ENCODE measurements at regions not wholly inside any gene's neighbourhood (a gene's known extent, or its start where the extent isn't known, plus 50 kb on each side); places are given as distances from the start of the nearest gene placed in this dataset.

- no peaks in the 10 kb centered on the region for H3K27me3 ChIP-seq (ENCODE audit: control insufficient read depth in 1 of 2, insufficient read depth in 2 of 2, low read length in 2 of 2)
- no peaks in the 10 kb centered on the region for H3K36me3 ChIP-seq (ENCODE audit: control insufficient read depth in 2 of 2, insufficient read depth in 2 of 2, low read length in 2 of 2)
- no peak overlapping the region for H3K27ac ChIP-seq (ENCODE audit: low read length)
- no peaks in the 10 kb centered on the region for H3K9me3 ChIP-seq (ENCODE audit: control insufficient read depth in 2 of 2, low read length in 2 of 2)
- no peaks in the 10 kb centered on the region for H3K4me1 ChIP-seq (ENCODE audit: control insufficient read depth, insufficient read depth, low read length)
- no peak overlapping the region for H3K4me3 ChIP-seq (ENCODE audit: low read length in 2 of 2)
- H3K9ac ChIP-seq (ENCODE audit: low read length in 2 of 2) = no peak overlapping the region
These were observed 1624.2 kb downstream of the SUCLG1 start for GRCh38 chr2:82834893-82835292.

GRCh38 chr2:82827426-82827825 lies 1631.7 kb downstream of the SUCLG1 start:
- H3K36me3 ChIP-seq (ENCODE audit: control insufficient read depth in 2 of 2, insufficient read depth in 2 of 2, low read length in 2 of 2) = no peaks in the 10 kb centered on the region
- no peak overlapping the region for H3K27ac ChIP-seq (ENCODE audit: low read length)
- H3K4me3 ChIP-seq (ENCODE audit: low read length in 2 of 2) = no peak overlapping the region
- no peak overlapping the region for H3K9ac ChIP-seq (ENCODE audit: low read length in 2 of 2)
- no peaks in the 10 kb centered on the region for H3K9me3 ChIP-seq (ENCODE audit: control insufficient read depth in 2 of 2, low read length in 2 of 2)
- no peaks in the 10 kb centered on the region for H3K4me1 ChIP-seq (ENCODE audit: control insufficient read depth, insufficient read depth, low read length)
- H3K27me3 ChIP-seq (ENCODE audit: control insufficient read depth in 1 of 2, insufficient read depth in 2 of 2, low read length in 2 of 2) = no peaks in the 10 kb centered on the region

- H3K4me3 ChIP-seq (ENCODE audit: low read length in 2 of 2) = no peak overlapping the region
- H3K9ac ChIP-seq (ENCODE audit: low read length in 2 of 2) = no peak overlapping the region
These were observed 1632.6 kb downstream of the SUCLG1 start for GRCh38 chr2:82826437-82826836.

GRCh38 chr2:82825410-82826090 lies 1633.5 kb downstream of the SUCLG1 start:
- Histone ChIP-seq H3K4me3 (ENCODE audit: low read length in 2 of 2) (no peak overlapping the region), H3K9me3 (ENCODE audit: control insufficient read depth in 2 of 2, low read length in 2 of 2) (no peaks in the 10 kb centered on the region), H3K36me3 (ENCODE audit: control insufficient read depth in 2 of 2, insufficient read depth in 2 of 2, low read length in 2 of 2) (no peaks in the 10 kb centered on the region), H3K27me3 (ENCODE audit: control insufficient read depth in 1 of 2, insufficient read depth in 2 of 2, low read length in 2 of 2) (no peaks in the 10 kb centered on the region), H3K4me1 (ENCODE audit: control insufficient read depth, insufficient read depth, low read length) (no peaks in the 10 kb centered on the region), H3K9ac (ENCODE audit: low read length in 2 of 2) (no peak overlapping the region), H3K27ac (ENCODE audit: low read length) (no peak overlapping the region)

More at GRCh38 chr2:82826437-82826836, 1632.6 kb downstream of the SUCLG1 start:
- Histone ChIP-seq H3K36me3 (ENCODE audit: control insufficient read depth in 2 of 2, insufficient read depth in 2 of 2, low read length in 2 of 2) (no peaks in the 10 kb centered on the region), H3K27me3 (ENCODE audit: control insufficient read depth in 1 of 2, insufficient read depth in 2 of 2, low read length in 2 of 2) (no peaks in the 10 kb centered on the region), H3K9me3 (ENCODE audit: control insufficient read depth in 2 of 2, low read length in 2 of 2) (no peaks in the 10 kb centered on the region), H3K27ac (ENCODE audit: low read length) (no peak overlapping the region), H3K4me1 (ENCODE audit: control insufficient read depth, insufficient read depth, low read length) (no peaks in the 10 kb centered on the region)

GRCh38 chr2:82823892-82824291 lies 1635.2 kb downstream of the SUCLG1 start:
- Histone ChIP-seq H3K4me1 (ENCODE audit: control insufficient read depth, insufficient read depth, low read length) (no peaks in the 10 kb centered on the region), H3K36me3 (ENCODE audit: control insufficient read depth in 2 of 2, insufficient read depth in 2 of 2, low read length in 2 of 2) (no peaks in the 10 kb centered on the region), H3K4me3 (ENCODE audit: low read length in 2 of 2) (no peak overlapping the region), H3K27ac (ENCODE audit: low read length) (no peak overlapping the region), H3K27me3 (ENCODE audit: control insufficient read depth in 1 of 2, insufficient read depth in 2 of 2, low read length in 2 of 2) (no peaks in the 10 kb centered on the region), H3K9ac (ENCODE audit: low read length in 2 of 2) (no peak overlapping the region), H3K9me3 (ENCODE audit: control insufficient read depth in 2 of 2, low read length in 2 of 2) (no peaks in the 10 kb centered on the region)

GRCh38 chr2:82819951-82820350 lies 1639.1 kb downstream of the SUCLG1 start:
- no peak overlapping the region for H3K27ac ChIP-seq (ENCODE audit: low read length)

GRCh38 chr2:82814146-82814545 lies 1644.9 kb downstream of the SUCLG1 start:
- Histone ChIP-seq H3K27me3 (ENCODE audit: control insufficient read depth in 1 of 2, insufficient read depth in 2 of 2, low read length in 2 of 2) (no peaks in the 10 kb centered on the region), H3K4me3 (ENCODE audit: low read length in 2 of 2) (no peak overlapping the region), H3K9me3 (ENCODE audit: control insufficient read depth in 2 of 2, low read length in 2 of 2) (no peaks in the 10 kb centered on the region), H3K9ac (ENCODE audit: low read length in 2 of 2) (no peak overlapping the region), H3K36me3 (ENCODE audit: control insufficient read depth in 2 of 2, insufficient read depth in 2 of 2, low read length in 2 of 2) (no peaks in the 10 kb centered on the region), H3K4me1 (ENCODE audit: control insufficient read depth, insufficient read depth, low read length) (no peaks in the 10 kb centered on the region), H3K27ac (ENCODE audit: low read length) (no peak overlapping the region)

More at GRCh38 chr2:82819951-82820350, 1639.1 kb downstream of the SUCLG1 start:
- Histone ChIP-seq H3K4me3 (ENCODE audit: low read length in 2 of 2) (no peak overlapping the region), H3K27me3 (ENCODE audit: control insufficient read depth in 1 of 2, insufficient read depth in 2 of 2, low read length in 2 of 2) (no peaks in the 10 kb centered on the region), H3K4me1 (ENCODE audit: control insufficient read depth, insufficient read depth, low read length) (no peaks in the 10 kb centered on the region), H3K9ac (ENCODE audit: low read length in 2 of 2) (no peak overlapping the region), H3K9me3 (ENCODE audit: control insufficient read depth in 2 of 2, low read length in 2 of 2) (no peaks in the 10 kb centered on the region), H3K36me3 (ENCODE audit: control insufficient read depth in 2 of 2, insufficient read depth in 2 of 2, low read length in 2 of 2) (no peaks in the 10 kb centered on the region)

GRCh38 chr2:82811946-82812345 lies 1647.1 kb downstream of the SUCLG1 start:
- Histone ChIP-seq H3K9ac (ENCODE audit: low read length in 2 of 2) (no peak overlapping the region), H3K27me3 (ENCODE audit: control insufficient read depth in 1 of 2, insufficient read depth in 2 of 2, low read length in 2 of 2) (no peaks in the 10 kb centered on the region), H3K36me3 (ENCODE audit: control insufficient read depth in 2 of 2, insufficient read depth in 2 of 2, low read length in 2 of 2) (no peaks in the 10 kb centered on the region), H3K27ac (ENCODE audit: low read length) (no peak overlapping the region), H3K4me3 (ENCODE audit: low read length in 2 of 2) (no peak overlapping the region), H3K9me3 (ENCODE audit: control insufficient read depth in 2 of 2, low read length in 2 of 2) (no peaks in the 10 kb centered on the region), H3K4me1 (ENCODE audit: control insufficient read depth, insufficient read depth, low read length) (no peaks in the 10 kb centered on the region)

GRCh38 chr2:82803307-82803706 lies 1655.8 kb downstream of the SUCLG1 start:
- no peak overlapping the region for H3K4me3 ChIP-seq (ENCODE audit: low read length in 2 of 2)
- H3K27ac ChIP-seq (ENCODE audit: low read length) = no peak overlapping the region
- no peaks in the 10 kb centered on the region for H3K27me3 ChIP-seq (ENCODE audit: control insufficient read depth in 1 of 2, insufficient read depth in 2 of 2, low read length in 2 of 2)
- H3K9ac ChIP-seq (ENCODE audit: low read length in 2 of 2) = no peak overlapping the region
- no peaks in the 10 kb centered on the region for H3K4me1 ChIP-seq (ENCODE audit: control insufficient read depth, insufficient read depth, low read length)
- no peaks in the 10 kb centered on the region for H3K36me3 ChIP-seq (ENCODE audit: control insufficient read depth in 2 of 2, insufficient read depth in 2 of 2, low read length in 2 of 2)
- peaks cover 0 to 3% of the 10 kb centered on the region in 2 donors for H3K9me3 ChIP-seq (ENCODE audit: control insufficient read depth in 2 of 2, low read length in 2 of 2)

GRCh38 chr2:82797469-82797868 lies 1661.6 kb downstream of the SUCLG1 start:
- Histone ChIP-seq H3K36me3 (ENCODE audit: control insufficient read depth in 2 of 2, insufficient read depth in 2 of 2, low read length in 2 of 2) (no peaks in the 10 kb centered on the region), H3K4me3 (ENCODE audit: low read length in 2 of 2) (no peak overlapping the region), H3K9ac (ENCODE audit: low read length in 2 of 2) (no peak overlapping the region), H3K27me3 (ENCODE audit: control insufficient read depth in 1 of 2, insufficient read depth in 2 of 2, low read length in 2 of 2) (no peaks in the 10 kb centered on the region), H3K9me3 (ENCODE audit: control insufficient read depth in 2 of 2, low read length in 2 of 2) (peaks cover 0 to 3% of the 10 kb centered on the region in 2 donors), H3K27ac (ENCODE audit: low read length) (no peak overlapping the region), H3K4me1 (ENCODE audit: control insufficient read depth, insufficient read depth, low read length) (no peaks in the 10 kb centered on the region)

GRCh38 chr2:82796132-82796531 lies 1662.9 kb downstream of the SUCLG1 start:
- Histone ChIP-seq H3K36me3 (ENCODE audit: control insufficient read depth in 2 of 2, insufficient read depth in 2 of 2, low read length in 2 of 2) (no peaks in the 10 kb centered on the region), H3K9me3 (ENCODE audit: control insufficient read depth in 2 of 2, low read length in 2 of 2) (peaks cover 0 to 3% of the 10 kb centered on the region in 2 donors), H3K4me3 (ENCODE audit: low read length in 2 of 2) (no peak overlapping the region), H3K9ac (ENCODE audit: low read length in 2 of 2) (no peak overlapping the region), H3K27ac (ENCODE audit: low read length) (no peak overlapping the region), H3K27me3 (ENCODE audit: control insufficient read depth in 1 of 2, insufficient read depth in 2 of 2, low read length in 2 of 2) (no peaks in the 10 kb centered on the region), H3K4me1 (ENCODE audit: control insufficient read depth, insufficient read depth, low read length) (no peaks in the 10 kb centered on the region)

Data from stomach smooth muscle (tissue), 2 donors.